ENCODE measurements at regions not wholly inside any gene's neighbourhood (a gene's known extent, or its start where the extent isn't known, plus 50 kb on each side); places are given as distances from the start of the nearest gene placed in this dataset.

- no peak overlapping the region for H3K27ac ChIP-seq
- no peak for TF ChIP-seq CTCF (conservative IDR thresholded peaks at IDR 0.05; ENCODE audit: low read depth)
- POLR2A ChIA-PET (ENCODE audit: low non-redundant PET), result no interaction called here
- CTCF ChIA-PET, result no interaction called here
- no peak for DNase-seq (ENCODE audit: low spot score)
Observed at GRCh38 chr6:105988321-105988720, 97.8 kb upstream of the PRDM1 start.

GRCh38 chr6:105987516-105987915, 98.6 kb upstream of the PRDM1 start:
- DNase-seq (ENCODE audit: low spot score), result no peak
- no peak overlapping the region for H3K27ac ChIP-seq
- CTCF ChIA-PET, result interaction anchor here (0.7 kb wide), 1 partner anchor 474 kb away, joined by 5 read pairs; no protein-coding TSS in a partner anchor
- POLR2A ChIA-PET (ENCODE audit: low non-redundant PET), result no interaction called here
- TF ChIP-seq CTCF (conservative IDR thresholded peaks at IDR 0.05; ENCODE audit: low read depth), result no peak

- H3K27ac ChIP-seq, result no peak overlapping the region
- POLR2A ChIA-PET (ENCODE audit: low non-redundant PET), result no interaction called here
- TF ChIP-seq CTCF (conservative IDR thresholded peaks at IDR 0.05; ENCODE audit: low read depth), result no peak
- DNase-seq (ENCODE audit: low spot score), result no peak
- CTCF ChIA-PET, result interaction anchor here (0.7 kb wide), 1 partner anchor 473 kb away, joined by 5 read pairs; no protein-coding TSS in a partner anchor
Observed at GRCh38 chr6:105986998-105987397, 99.1 kb upstream of the PRDM1 start.

DNA sequence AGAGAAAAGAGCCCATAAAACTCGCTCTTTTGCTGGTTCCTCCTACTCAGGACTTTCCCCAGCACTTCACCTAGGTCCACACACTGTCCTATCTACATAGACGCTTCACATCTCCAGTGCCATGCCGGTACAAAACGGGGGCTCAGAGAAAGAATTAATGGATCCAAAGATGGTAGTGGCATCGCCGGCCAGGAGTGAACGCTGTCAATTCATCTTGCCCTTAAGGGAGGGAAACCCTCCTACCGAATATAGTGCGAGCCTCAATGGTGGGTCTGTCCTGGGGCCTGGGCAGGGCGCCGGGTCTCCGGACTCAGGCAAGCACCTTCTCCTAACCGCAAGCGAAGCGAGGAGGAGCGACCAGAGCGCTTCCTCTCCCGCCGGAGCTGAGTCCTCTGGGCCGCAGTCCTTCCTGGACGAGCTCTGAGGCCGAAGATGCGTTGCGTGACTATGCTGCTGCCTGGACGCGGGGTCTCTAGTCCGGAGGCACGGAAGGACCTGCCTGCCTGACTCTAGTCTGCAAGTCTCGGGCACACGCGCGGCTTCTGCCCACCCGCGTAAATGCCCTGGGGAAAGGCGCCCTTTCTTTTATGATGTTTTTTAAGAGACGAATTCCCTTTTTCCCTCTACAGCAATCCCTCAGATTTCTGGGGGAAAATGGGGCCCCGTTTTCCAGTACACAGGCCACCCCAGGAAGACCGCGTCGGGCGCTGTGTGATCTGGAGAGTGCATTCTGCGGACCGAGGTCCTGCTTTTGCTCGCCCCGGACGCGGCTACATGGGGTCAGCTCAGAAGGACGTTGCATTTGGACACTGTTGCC, 100.1 kb upstream of the PRDM1 start:
- no peak overlapping the region for H3K27ac ChIP-seq
- POLR2A ChIA-PET (ENCODE audit: low non-redundant PET), result no interaction called here
- CTCF ChIA-PET, result no interaction called here
- TF ChIP-seq CTCF (conservative IDR thresholded peaks at IDR 0.05; ENCODE audit: low read depth), result no peak
- no peak for DNase-seq (ENCODE audit: low spot score)

DNA sequence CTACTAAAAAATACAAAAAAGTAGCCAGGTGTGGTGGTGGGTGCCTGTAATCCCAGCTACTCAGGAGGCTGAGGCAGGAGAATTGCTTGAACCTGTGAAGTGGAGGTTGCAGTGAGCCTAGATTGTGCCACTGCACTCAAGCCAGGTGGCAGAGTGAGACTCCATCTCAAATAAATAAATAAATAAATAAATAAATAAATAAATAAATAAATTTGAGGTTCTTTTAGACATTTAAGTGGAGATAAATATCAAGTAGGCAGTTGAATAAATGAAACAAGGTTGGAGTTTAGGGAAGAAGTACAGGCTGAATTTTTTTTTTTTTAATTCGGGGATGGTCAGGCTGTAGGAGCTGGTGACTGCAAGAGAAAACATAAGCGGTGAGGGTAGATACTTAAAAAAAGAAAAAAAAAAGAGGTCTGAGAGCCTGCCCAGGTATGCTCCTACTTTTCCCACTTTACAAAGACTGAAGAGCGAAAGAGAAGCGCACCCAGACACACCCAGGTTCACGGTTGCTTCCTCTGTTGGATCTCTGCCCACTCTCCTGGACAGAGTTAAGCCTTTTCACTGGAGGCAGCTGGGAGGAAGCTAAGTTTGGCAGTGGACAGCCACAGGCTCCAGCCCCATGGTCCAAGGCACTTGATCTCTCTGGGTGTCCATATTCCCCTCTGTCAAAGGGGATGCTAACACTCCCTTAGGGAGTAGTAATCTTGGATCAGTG, 100.9 kb upstream of the PRDM1 start:
- DNase-seq (ENCODE audit: low spot score), result no peak
- no peak for TF ChIP-seq CTCF (conservative IDR thresholded peaks at IDR 0.05; ENCODE audit: low read depth)
- POLR2A ChIA-PET (ENCODE audit: low non-redundant PET), result no interaction called here
- H3K27ac ChIP-seq, result no peak overlapping the region
- CTCF ChIA-PET, result interaction anchor here (0.6 kb wide), 1 partner anchor 38 kb away, joined by 3 read pairs; no protein-coding TSS in a partner anchor

- CTCF ChIA-PET, result no interaction called here
- DNase-seq (ENCODE audit: low spot score), result no peak
- H3K27ac ChIP-seq, result no peak overlapping the region
- no peak for TF ChIP-seq CTCF (conservative IDR thresholded peaks at IDR 0.05; ENCODE audit: low read depth)
- POLR2A ChIA-PET (ENCODE audit: low non-redundant PET), result no interaction called here
Observed at GRCh38 chr6:105983763-105984162, 102.4 kb upstream of the PRDM1 start.
